ENCODE measurements at regions not wholly inside any gene's neighbourhood (a gene's known extent, or its start where the extent isn't known, plus 50 kb on each side); places are given as distances from the start of the nearest gene placed in this dataset.

DNA sequence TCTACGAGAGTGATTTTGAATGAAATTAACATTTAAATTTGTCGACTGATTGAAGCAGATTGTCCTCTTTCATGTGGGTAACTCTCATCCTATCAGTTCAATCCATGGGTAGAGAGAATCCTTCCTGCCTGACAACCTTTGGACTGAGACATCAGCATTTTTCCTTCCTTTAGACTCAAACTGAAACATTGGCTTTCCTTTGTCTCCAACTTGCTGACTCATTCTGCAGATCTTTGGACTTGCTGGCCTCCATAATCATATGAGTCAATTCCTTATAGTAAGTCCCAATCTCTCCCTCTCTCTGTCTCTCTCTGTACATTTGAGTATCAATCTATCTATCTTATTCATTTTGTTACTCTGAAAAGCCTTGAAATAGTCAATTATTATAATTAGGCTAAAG is 416.7 kb downstream of the LRRIQ3 start:
- TF ChIP-seq GATA2 (IDR thresholded peaks at IDR 0.05; ENCODE audit: low read depth, low read length): no peak
- no peak for TF ChIP-seq GATA3 (IDR thresholded peaks at IDR 0.05; ENCODE audit: low read depth, low read length)

All from SH-SY5Y (cell line).